HG03175 (cell line): ENCODE measurements at regions not wholly inside any gene's neighbourhood (a gene's known extent, or its start where the extent isn't known, plus 50 kb on each side); places are given as distances from the start of the nearest gene placed in this dataset.
"Not testable (repeated sequence)": the region's sequence is repeated elsewhere in the genome, so short reads cannot be mapped to it uniquely, and the experiment has no call there.

Source experiments
- ATAC-seq: cut with Tn5 transposase; IDR thresholded peaks from one replicate; pipeline ENCODE4 v1.9.1; 2021; ENCODE audit warnings: mild to moderate bottlenecking, moderate library complexity; ENCODE audit not compliant: unreplicated experiment

DNA sequence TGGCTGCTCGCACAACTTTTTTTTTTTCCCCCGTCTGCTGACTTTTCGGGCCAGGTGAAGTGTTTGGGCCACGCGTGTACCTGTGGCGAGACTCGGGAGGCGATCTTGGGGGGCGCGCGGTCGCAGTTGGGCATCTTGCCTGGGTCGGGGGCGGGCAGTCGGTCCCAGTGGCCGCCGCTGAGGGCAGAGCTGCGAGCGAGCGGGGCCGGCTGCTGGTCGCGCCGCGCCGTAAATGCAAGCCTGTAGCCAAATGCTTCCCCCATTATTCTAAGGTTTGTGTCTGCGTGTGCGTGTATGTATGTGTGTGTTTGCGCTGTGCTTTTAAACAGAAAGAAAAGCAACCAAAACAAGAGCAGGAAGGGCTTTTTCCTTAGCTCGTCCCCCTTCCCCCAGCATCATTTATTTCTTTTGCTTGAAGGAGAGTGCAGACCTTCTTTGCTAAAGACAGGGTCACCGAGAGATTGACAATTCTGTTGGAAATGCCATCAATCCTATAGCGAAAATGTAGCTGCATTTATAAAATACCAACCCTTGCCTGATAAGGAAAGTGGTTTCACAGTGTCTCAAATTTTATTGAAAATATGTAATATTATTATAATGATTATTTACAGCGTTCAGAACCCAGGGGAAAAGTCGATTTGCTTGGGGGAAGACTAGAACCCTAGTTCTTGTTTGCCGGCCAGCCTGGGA, 143.2 kb upstream of the ZNF536 start:
- no peak for ATAC-seq

DNA sequence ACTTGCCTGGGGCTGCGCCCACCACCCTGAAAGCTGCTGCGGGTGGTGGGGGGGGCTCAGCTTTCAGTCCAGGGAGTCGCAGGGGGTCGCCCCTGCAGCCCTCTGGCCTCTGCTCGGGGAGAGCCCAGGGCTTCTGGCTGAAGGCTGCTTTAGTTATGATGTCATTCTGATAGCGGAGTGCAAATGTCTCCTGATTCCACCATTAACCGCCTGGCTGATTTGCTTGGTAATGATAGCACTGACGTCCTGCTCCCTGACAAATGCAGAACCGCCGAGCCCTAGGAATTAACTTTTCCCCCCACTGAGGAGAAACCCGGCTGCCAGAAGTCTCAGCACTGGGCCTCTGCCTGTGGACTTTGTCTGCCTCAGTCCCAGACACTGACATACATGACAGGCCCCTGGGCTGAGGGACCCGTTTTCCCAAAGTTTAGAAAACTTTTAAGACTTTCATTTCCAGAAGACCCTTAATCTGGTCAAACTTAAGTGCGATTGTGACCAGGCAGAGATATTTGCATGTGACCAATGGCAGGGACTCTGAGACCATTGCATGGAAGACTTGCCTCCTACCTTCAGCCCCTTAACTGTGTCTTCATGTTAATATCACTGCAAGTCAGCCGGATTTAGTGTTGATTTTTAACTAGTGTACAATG, 142.5 kb upstream of the ZNF536 start:
- no peak for ATAC-seq

- ATAC-seq, result no peak
These were observed 140.5 kb upstream of the ZNF536 start for GRCh38 chr19:30231408-30232318.

- no peak for ATAC-seq
These were observed 138.8 kb upstream of the ZNF536 start for GRCh38 chr19:30233375-30233774.

DNA sequence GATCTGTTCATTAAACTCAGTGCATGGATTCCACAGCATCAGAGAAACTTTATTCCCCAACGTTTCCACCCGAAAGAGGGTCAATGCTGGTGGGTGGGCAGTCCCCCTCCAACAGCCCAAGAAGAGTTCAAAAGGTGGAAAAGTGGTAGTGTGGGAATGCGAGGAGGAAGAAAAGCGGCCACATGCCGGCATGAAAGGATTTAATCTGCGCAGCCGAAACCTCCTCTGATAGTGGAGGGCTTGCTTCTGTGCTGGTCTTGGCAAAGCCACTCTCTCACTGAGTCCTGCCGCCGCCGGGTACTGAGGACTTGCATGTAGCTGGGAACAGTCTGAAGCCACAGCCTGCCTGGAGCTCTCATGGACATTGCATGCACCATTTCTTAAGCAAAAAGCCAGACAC, 136.2 kb upstream of the ZNF536 start:
- ATAC-seq, result no peak

- ATAC-seq, result no peak
These were observed 135.6 kb upstream of the ZNF536 start for GRCh38 chr19:30236587-30236986.

DNA sequence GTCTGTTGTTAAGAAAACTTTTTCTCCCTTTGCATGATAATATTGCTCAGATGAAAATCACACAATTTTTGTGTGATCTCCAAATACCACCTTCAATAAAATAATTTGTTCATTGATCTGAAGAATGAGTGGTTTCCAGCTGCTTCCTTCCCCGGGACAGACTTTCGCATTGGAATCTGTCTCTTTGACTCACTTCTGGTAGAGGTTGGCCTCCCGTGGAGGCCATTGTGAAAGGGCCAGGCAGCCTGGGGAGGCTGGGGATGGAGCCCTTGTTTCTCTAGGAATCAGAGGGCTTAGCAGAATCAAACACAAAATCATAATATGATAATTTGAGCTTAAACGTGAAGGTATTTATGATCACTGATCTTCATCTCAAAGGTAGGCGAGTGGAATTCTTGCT, 135.0 kb upstream of the ZNF536 start:
- no peak for ATAC-seq

DNA sequence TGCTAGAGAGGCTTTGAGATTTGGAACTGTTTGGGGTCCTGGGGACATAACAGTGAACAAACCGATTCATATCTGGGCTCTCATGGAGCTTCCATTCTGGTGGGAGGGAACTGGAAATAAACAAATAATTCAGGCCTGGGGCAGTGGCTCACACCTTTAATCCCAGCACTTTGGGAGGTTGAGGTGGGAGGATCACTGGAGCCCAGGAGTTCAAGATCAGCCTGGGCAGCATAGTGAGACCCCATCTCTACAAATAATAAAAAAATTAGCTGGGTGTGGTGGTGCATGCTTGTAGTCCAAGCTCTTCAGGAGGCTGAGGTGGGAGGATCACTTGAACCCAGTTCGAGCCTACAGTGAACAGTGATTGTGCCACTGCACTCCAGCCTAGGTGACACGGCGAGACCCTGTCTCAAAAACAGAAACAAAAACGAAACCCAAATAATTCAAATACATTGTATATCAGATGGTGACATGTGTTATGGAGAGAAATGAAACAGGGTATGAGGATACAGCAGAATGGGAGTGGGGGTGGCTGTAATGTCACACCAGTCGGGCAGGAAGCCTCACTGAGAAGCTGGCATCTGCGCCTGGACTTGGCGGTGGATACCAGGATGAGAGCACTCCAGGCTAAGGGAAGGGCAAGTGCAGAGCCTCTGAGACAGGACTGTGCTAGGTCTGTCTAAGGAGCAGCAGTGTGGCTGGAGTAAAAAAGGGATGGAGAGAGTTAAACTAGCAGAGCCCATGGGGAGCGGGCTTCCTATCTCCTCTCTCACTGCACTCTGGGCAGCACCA, 131.1 kb upstream of the ZNF536 start:
- no peak for ATAC-seq

- no peak for ATAC-seq
These were observed 127.7 kb upstream of the ZNF536 start for GRCh38 chr19:30244533-30244932.

GRCh38 chr19:30245401-30246039, 126.7 kb upstream of the ZNF536 start:
- no peak for ATAC-seq

DNA sequence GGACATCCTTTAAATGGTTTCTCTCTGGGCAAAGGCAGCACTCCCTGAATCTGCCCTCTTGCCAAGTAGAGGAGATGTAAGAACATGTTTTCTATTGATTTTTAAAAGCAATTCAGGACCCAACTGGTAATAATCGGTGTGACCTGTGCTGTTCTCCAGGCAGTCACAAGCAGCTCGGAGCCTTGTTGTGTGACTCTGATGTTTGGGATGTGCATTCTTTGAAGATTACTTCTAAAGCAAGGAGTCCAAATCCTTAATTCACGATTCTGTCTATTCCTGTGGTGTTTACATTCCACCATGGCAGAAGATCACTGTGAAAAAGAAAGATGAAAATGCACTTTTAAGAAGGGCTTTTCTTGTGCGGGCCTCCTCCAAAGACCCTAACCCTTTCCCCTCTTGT, 122.3 kb upstream of the ZNF536 start:
- ATAC-seq, result no peak

DNA sequence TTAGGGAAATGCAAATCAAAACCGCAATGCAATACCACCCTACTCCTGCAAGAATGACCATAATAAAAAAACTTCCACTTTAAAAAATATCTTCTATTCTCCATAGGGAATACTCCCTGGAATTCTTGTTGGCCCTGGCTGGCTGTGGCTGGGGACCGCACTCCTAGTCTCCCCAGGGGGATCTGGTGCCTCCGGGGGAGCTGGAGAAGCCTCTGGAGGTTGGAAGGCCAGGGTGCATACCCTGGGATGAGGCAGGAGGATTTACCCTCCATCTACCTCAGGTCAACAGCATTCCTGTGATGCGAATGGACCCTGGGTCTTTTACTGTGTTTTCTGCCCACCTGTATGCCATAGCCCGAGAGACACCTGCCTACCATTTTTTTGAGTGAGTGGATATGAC, 120.0 kb upstream of the ZNF536 start:
- ATAC-seq, result no peak

- no peak for ATAC-seq
These were observed 118.6 kb upstream of the ZNF536 start for GRCh38 chr19:30253581-30253996.

GRCh38 chr19:30254158-30254557, 118.0 kb upstream of the ZNF536 start:
- no peak for ATAC-seq

- ATAC-seq, result no peak
These were observed 117.4 kb upstream of the ZNF536 start for GRCh38 chr19:30254789-30255188.

DNA sequence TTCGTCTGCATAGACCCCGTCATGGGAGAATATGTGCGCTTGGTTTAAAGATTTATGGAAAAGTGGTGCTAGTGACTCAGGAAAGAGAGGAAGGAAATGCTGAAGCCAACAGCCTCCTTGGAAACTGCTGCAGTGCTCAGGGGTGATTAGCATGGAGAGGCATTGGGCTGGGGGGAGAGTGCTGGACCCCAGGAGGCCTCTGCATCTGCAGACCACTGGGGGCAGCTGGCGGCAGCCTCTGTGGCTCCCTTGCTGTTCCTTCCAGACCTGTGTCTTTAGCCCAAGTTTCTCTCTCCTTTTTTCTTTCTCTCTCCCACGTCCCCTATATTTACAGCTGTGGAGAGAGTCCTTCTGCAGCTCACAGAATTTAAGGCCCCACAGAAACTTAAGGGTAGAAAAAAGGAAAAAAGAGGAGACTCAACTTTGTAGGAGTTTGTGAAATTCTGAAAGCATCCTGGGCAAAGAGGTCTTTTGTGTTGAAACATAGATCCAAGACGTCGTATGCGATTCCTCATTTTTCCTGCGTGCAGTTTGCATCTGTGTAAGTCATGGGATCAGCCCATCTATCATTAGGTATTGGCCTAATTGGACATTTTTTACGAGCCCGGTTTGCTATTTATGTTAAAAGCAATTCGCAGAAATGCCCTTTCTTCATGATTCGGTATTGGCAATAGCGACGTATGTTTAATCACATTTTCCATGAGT, 116.2 kb upstream of the ZNF536 start:
- ATAC-seq, result no peak

DNA sequence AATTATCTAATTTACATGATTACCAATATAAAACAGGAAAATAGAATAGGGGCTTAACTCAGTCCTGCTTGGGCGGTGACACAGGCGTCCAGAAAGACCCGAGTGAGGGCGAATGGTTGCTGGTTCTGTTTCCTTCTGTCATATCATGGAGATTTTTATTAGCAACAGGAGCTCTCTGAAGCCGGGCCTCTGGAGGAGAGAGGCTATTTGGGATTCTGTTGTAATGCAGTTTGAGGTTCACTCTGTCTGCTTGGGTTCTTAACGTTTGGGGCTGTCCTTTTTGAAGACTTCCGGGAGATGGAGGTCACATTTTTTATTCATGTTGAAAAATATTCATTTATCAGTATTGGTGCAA, 115.7 kb upstream of the ZNF536 start:
- ATAC-seq, result no peak

- no peak for ATAC-seq
These were observed 108.3 kb upstream of the ZNF536 start for GRCh38 chr19:30263830-30264381.

- not testable (repeated sequence) for ATAC-seq
These were observed 106.3 kb upstream of the ZNF536 start for GRCh38 chr19:30265918-30266317.

- no peak for ATAC-seq
These were observed 105.5 kb upstream of the ZNF536 start for GRCh38 chr19:30266687-30267086.
